GM18508 (cell line): ENCODE measurements at regions not wholly inside any gene's neighbourhood (a gene's known extent, or its start where the extent isn't known, plus 50 kb on each side); places are given as distances from the start of the nearest gene placed in this dataset.
A peak's percentile ranks its signal among the peaks of the same experiment; 100 is the strongest.

Source experiments
- ATAC-seq: cut with Tn5 transposase; IDR thresholded peaks from one replicate; pipeline ENCODE4 v1.9.1; 2021; ENCODE audit warnings: moderate number of reproducible peaks; ENCODE audit not compliant: insufficient read depth, unreplicated experiment

DNA sequence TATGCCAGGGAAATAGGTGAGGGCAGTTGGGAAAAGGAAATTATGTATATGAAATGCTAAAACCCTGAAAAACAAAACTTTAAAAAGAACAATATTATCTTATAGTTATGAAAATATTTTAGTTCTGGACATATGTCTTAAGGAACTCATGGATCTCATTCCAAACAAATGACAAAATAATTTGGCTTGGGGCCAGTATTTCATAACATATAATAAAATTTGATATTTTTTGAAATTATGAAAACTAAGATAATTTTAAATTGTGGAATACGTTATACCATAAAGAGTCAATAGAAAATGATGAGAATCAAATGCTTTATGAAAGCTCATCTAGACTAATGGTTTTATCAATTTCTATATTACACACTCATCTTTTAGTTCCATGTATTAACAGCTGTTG is 173.8 kb upstream of the DCN start:
- no peak for ATAC-seq

DNA sequence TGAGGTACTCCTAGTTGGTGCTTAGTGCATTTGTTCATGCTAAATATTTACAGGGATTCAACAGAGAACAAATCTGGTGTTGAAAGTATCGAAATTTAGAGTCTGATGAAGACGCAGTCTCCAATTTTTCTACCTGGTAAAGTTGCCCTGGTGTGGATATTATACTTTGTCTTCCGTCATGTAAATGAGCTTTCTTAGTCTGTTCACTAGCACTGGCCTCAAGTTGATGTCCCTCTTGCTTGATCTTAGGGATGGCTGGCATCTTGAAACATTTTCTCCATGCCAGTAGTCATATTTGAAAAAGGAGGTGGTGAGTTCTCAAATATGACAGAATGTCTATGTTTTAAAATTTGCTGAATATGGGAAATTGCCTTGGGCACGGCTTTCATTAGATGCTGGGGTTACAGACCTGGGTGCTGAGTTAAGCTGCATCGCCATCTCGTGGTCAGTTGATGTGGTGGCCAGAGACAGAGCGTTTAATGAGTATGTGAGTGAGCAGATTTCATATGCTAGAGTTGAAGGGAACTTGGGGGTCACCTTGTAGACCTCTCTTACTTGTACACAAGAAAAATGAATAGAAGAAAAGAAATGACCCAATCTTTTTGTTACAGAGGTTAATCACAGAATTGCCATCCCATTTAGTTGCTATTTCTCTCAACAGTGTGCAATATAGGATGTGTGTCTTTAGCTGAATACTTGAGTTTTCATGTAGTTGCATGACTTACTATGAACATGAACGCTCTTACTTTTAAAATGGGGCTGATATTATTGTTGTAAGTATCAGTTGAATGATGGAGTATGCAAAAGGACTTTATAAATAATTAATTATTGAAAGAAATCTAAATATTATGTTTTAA is 172.8 kb upstream of the DCN start:
- ATAC-seq = peak; percentile 89

DNA sequence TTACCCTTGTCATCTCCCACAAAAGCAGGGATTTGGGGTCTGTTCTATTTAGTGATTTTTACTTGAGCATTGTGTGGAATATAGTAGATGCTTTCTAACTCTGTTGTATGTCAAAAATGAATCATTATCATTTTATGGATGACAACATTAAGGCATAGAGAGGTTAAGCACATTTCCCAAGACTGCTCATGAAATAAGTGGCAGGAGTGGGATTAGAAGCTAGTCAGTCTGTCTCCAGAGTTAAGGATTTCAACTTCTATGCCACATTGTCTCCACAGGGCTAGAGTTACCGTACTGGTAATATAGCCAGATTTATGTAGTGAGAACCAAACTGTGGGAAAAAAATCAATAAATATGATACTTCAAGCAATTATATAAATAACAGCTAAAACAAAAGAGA is 170.6 kb upstream of the DCN start:
- no peak for ATAC-seq

DNA sequence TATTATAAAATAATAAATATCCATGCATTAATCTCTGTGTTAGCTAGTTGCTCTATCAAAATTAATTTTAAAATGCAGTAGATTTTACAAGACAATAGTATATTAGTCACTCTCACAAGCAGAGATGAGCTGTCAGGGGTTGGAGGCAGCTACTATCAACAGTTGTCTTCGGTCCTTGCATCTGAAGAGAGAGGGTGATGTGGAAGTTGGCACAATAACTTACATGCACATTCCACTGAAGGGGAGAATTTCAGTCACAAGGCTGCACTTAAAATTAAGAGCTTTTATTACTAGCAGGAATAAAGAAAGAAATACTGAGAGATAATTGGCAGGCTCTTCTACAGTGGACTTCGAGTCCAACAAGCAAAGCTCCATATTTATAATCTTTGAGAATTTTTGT is 166.9 kb upstream of the DCN start:
- no peak for ATAC-seq

DNA sequence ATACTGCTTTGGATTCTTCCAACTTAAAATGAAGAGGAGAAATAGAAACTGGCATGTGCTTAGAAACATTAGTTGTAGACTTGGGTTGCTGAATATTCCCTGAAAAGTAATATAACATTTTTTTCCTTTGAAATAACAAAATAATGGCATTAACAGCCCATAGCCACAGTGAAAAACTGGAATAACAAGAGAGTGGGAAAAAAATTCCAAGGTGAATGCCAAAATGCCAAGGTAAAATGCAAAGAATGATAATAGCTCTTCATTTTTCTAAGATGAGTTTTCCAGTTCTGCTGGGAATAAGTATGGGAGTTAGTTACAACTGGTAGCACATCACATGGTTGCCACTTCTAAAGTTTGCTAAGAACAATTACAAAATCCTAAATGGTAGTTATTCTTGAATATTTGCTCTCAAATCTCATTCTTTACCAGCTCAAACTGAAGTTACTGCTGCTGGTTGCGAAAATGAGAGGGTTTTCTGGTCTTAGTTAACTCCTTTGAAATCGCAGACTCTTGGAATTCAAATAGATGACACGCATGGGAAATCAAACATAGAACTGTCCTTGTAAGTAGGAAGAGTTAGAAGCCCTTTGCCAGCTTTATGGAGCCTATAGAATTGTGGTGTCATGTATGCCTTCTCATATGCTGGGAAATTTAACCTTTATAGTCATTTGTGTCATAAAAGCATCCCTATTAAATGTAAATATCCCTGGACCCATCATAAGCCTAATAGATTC is 165.0 kb upstream of the DCN start:
- ATAC-seq = no peak

DNA sequence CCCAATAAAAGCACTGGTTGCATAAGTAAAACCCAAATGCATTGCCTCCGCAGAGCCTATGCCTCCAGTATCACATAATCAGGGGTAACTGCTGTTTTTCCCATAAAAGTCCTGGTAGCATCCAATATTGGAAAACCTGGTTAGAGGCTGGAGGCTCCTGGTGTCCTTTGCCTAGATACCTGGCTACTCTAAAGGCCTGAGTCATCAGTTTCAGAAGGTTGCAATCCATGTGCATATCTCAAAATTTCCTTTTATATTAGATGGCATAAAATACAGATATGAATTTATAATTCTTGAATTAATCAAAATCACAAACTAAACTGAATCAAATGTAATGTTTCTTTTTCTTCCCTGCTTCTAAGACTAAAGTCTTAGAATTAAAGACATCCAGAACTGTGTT is 164.2 kb upstream of the DCN start:
- ATAC-seq = no peak

DNA sequence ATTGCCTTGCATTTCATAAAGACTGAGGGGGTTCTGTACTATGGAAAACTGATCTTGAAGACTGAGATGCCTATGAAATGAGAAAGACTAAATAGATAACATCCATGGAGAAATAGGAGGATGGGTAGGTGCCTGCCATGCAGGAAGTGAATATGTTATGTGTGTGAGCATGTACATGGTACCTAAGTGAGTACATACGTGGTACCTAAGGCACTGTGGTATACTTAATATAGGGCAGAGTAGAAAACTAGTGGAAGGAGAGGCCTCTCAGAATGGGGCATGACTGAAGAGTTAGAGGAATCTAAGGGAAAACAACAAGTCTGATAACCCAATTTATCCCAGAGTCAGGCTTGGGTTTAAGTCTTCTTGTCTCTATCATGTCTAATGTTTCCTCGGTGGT is 161.8 kb upstream of the DCN start:
- ATAC-seq = no peak

DNA sequence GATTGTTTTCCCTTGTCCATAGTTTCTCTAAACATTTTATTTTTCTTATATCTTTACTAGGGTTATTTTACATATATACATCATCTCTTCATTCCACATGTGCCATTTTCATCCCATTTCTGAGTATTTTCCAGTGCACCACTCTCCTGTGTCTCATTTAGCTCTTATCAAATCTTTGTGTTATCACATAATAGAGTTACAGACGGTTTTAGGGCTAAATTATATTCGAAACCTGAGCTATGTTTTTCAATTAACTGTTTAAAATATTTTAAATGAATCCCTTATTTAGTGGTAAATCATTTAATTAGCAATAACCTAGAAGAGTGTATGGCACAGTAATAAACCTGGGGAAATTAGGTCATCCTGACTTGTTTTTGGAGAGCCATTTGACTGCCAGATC is 160.4 kb upstream of the DCN start:
- no peak for ATAC-seq

DNA sequence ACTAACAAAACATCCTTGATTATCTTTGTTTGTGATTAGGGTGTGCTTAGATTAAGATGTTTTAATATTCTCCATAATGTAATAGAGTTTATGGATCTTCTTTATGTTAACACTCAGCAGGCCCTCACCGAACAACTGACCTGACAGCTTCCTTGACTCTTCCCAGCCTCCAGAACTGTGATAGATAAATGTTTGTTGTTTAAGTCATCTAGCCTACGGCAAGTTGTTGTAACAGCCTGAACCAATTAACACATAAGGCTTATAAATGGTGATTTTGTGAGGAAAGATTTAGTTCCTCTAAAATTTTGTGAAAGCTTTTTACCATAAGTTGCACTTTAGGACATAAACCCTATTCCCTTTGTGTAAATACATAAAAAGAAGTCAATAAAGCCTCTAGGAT is 156.5 kb upstream of the DCN start:
- no peak for ATAC-seq

DNA sequence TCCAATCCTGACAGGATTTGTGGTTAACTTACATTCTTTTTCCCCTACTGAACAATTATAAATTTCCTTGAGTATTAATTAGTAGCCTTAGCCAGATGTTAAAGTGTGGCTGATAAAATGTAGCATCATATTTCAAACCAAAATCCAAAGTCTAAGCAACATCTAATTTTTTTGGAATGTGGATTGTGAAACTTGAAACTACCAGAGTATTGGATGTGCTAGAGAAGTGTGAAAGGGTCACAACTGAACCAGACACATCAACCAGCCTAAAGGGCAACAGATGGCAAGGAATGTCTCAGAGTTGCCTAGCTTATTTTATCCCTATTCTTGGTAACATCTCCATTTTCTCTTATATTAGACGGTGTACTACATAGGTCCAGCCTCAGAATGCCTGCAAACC is 153.1 kb upstream of the DCN start:
- no peak for ATAC-seq

DNA sequence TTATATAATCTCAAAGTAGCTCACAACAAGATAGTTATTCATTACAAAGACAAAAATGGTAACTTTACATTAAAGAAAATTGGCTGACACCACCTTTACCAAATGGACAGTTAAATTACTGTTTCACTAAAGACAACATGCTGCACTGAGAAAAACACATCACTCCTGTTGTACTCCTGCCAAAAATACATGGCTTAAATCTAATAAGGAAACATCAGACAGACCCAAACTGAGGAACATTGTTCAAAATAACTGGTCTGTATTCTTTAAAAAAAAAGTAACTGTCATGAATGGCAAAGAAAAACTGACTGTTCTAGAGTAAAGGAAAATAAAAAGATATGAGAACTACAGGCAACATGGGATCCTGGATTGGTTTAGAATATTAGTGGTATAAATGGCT is 151.3 kb upstream of the DCN start:
- no peak for ATAC-seq

DNA sequence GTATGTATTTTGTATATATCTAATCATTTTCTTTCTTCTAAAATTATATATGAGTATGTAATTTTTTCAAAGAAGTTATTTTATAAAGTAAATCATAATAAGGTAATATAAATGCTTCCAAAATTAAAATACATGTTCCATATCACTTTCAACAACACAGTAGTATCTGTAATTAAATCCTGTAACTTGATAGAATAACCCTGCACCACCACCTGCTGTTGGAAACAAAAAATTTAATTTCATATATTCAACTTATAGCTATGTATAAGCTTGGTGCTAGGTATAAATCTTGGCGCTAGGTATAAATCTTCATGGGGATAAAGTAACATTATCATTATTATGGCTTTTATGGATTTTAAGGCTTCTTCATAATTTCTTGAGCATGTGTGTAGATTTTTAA is 149.7 kb upstream of the DCN start:
- no peak for ATAC-seq

DNA sequence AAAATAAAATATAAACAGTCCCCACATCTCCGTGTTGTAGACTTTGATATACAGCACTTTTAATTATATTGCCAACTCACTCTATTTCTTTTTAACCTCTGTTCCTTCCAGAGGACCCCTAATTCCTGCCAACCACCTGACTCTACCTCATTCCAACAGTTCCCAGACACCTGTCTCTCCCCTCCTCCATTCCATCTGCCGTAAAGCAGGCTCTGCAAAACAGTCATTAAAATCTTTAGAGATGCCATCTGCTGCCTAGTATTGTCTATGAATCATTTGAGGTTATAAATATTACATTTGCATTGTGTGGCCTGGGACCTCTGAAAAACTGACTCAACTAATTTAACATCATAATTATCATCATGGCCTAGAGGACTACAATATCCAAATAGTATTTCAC is 148.8 kb upstream of the DCN start:
- no peak for ATAC-seq

DNA sequence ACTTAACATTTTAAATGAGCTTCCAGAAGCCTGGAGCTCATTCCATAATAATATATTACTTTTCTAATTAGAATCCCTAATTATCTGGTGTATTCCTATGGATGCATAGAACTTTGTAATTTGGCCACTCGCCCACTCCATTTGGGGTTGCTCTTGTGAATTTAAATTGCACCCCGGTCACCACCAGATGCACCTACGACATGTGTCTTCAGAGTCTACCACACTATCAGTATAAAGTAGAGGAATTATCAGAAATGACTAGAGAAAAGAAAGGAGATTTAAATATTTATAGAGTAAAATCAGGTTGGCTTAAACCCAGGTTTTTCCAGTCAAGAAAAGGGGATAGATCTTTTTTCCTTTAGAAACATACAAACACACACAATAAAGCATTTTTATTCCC is 145.8 kb upstream of the DCN start:
- ATAC-seq = no peak

DNA sequence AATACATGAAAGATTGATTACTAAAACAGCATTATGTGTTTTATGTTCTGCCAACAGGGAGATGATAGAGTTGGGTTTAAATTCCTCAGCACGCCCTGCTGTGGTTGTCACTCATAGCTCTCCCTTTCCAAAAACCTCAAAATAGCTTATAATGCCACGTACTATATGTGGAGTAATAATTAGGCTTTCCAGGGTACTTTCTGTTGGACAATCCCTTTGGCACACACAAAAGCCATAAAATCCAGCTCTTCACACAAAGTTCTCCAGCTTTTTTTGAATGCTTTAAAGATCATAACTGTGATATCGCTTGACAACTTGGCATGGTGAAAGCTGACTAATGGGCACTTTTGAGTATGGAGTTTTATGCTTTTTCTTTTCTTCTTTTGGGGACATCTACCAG is 145.3 kb upstream of the DCN start:
- ATAC-seq = no peak

DNA sequence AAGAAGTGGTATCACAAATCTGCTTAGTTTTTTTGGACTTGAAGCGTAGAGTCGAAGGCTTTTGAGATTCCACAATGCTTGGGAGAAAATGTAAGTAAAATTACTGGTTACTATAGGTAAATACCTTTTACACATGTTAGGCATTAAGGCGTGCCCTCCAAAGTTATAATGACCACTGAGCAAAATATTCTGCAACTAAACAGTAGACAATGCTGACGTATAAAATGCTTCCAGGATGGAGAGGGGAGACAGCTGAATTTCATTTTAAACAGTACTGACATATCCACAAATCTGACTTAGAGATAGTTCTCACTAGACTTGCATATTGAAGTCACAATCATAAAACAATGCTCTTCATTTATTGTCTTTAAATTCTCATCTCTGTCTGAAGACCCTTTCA is 144.5 kb upstream of the DCN start:
- ATAC-seq = no peak

DNA sequence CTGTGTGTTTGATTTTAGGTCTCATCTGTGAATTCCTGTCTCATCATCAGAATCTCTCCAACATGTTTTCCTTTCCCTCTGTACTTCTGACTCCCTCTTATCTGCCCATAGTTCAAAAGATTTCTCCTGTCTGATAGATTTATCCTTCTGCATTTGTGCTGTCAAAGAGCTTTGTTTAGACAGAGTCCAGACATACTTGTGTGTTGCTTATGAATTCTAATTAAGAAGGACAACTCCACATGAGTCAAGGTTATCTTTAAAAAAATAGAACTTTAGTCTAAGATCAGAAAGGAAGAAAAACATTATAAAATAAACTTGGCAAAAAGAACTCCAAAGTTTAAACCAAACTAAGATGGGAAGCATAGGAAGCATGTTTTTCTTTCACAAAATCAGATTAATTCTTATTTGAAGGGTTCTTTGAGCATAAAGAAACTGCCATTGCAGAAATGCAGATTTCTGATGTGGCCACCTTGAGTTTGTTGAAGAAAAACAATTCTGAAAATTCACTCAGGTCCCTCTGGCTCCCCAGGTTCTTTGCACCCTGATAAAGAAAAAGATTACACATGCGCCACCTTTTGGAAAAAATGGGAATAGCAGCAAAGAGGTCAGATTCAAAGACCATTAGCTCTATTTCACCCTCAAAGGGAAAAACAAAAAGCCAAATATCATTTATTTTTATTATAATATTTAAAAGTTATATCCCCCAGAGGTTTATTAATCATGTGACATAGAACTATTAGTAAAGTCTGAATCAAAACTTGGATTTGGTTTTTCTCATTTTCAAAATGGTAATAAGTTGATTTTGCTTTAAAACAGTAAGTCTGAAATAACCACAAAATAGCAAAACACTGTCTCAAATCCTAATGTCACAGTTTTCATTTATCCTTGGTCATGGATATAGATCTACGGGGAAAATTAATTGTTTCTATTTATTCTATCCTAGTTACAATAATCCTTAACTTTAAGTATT is 143.7 kb upstream of the DCN start:
- ATAC-seq = peak; percentile 58

DNA sequence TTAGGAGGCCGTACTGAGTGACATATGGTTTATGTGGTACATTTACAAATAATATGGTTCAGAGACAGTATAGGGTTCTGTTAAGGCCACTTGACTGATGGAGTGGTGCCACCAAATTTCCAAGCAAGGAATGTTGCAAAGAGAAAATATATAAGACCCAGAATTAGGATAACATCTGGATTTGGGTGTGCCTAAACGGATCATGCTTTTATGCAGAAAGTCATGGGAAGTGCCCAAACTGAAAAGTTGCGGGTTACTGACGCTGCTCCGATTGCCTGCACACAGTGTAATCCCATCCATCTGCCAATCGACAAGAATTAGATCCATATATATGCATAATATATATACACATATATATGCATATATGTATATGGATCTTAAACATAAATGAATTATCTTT is 138.4 kb upstream of the DCN start:
- no peak for ATAC-seq

DNA sequence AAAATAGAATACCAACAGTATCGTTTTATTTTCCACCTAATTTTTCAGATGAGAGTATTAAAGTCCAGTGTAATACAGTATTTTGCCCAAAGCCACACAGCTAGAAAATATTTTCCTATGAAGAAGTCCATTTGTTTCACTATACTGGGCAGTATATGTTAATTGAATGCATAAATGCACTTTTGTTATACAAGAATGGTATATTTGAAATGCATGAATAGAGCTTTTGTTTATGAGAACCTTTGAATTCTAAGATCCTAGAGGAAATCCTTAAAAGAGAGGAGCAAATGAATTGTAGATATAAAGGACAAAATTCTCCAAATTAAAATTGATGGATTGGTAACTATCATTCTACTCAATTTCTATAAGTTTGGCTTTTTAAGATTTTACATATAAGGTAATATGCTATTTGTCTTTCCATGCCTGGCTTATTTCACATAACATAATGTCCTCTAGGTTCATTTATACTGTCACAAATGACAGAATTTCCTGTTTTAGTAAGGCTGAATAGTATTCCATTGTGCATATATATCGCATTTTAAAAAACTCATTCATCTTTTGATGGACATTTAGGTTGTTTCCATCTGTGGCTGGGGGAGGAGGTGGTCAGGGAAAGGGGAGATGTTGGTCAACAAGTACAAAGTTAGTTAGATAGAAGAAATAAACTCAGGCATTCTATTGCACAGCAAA is 136.6 kb upstream of the DCN start:
- ATAC-seq = no peak

DNA sequence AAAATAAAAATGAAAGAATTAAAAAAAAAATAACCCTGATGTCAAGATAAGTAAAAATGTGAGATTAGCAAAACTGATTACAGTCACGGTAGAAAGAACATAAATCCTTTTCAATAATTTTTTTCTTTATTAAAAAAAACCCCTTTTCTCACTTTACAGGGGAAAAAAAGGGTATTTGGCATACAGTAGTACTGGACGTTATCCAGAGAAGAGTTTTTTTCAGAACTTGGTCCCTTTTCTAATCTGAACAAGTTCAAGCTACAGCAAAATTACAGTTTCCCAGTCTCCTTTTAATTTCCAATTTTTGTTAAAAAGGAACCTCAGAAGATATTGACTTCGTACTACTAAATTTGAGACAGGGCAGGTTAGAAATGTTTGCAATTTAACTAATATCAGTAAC is 134.7 kb upstream of the DCN start:
- no peak for ATAC-seq
